ENCODE measurements at regions not wholly inside any gene's neighbourhood (a gene's known extent, or its start where the extent isn't known, plus 50 kb on each side); places are given as distances from the start of the nearest gene placed in this dataset.

GRCh38 chr4:36870121-36870520, 374.4 kb upstream of the NWD2 start:
- TF ChIP-seq CTCF (conservative IDR thresholded peaks at IDR 0.05): no peak
- TF ChIP-seq EZH2 (IDR thresholded peaks at IDR 0.05; ENCODE audit: low read depth): no peak

All from PC-9 (cell line).